Cardiac muscle cell (in vitro differentiated cells and primary cell): ENCODE measurements at regions not wholly inside any gene's neighbourhood (a gene's known extent, or its start where the extent isn't known, plus 50 kb on each side); places are given as distances from the start of the nearest gene placed in this dataset.

Experiments used
- DNase-seq, 2 donors: peaks; one replicate each; pipeline versions ENCODE4 v3.0.0 to v3.0.0-alpha.2; 2010 to 2017; ENCODE audit warnings: low read depth in 1 of 2, low spot score in 1 of 2
- H3K27ac ChIP-seq: fragments of 200-600 bp; sonication (generic); 2 replicates; pipeline ENCODE4 v1.5.1; 2016
- H3K27me3 ChIP-seq: fragments of 200-600 bp; sonication (generic); 2 replicates; pipeline ENCODE4 v1.6.0; 2016; ENCODE audit warnings: control low read depth
- H3K36me3 ChIP-seq: fragments of 200-600 bp; sonication (generic); 2 replicates; pipeline ENCODE4 v1.5.1; 2016; ENCODE audit warnings: control low read depth
- H3K4me1 ChIP-seq: fragments of 200-600 bp; sonication (generic); 2 replicates; pipeline ENCODE4 v1.8.1; 2017; ENCODE audit warnings: low read depth, mild to moderate bottlenecking, mixed run types
- H3K4me3 ChIP-seq: fragments of 200-600 bp; sonication (generic); 2 replicates; pipeline ENCODE4 v1.5.1; 2016; ENCODE audit warnings: mild to moderate bottlenecking
- H3K9me3 ChIP-seq: fragments of 200-600 bp; sonication (generic); 2 replicates; pipeline ENCODE4 v1.5.1; 2017; ENCODE audit warnings: low read depth, mild to moderate bottlenecking, control low read depth
- TF ChIP-seq, protein P1 (sequence below): IDR thresholded peaks from 2 replicates; pipeline ENCODE4 v1.5.1; 2012; ENCODE audit warnings: low read depth, mild to moderate bottlenecking, low read length

DNA sequence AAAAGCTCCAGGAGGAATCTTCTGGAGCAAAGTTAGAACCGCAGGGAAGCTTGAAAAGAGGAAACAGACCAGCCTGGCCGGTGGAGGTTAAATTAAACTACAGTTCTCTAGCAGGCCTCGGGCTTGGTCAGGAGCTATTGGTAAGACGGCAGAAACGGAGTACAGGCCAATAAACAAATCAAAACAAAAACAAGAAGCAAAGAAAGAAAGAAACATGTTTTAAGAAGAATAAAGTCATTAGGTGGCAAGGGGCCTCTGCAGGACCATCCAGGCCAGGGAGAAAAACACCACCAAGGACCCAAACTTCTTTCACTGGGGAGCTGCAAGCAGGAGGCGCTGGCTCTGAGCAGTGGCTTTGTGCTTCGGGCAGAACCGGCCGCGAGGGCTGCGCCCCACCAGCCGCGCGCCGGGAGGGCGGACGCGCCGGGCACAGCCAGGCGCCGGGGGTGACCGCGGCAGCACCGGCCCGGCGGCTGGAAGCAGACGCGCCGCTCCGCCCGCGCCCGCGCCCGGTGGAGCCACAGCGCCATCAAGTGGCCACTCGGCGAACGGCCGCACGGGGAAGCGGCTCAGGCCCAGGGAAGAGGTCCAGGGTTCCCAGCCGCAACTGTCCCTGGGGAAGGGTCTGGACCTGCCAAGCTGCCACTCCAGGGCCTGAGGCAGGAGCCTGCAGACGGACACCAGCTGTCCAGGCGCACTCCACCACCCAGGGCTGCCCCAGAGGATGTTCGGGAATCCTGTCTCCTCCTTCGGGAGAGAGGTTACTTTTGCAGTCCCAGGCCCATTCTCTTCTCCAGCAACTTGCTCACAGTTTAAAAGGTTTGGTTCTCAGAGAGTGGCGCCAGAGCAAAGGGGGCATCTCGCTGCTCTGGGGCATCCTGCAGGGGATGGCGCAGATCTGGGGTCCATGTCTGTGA lies 419.4 kb downstream of the SOX9 start:
- Histone ChIP-seq H3K4me1 (peaks cover 11% of the 10 kb centered on the region), H3K27ac (no peak overlapping the region), H3K4me3 (peak overlapping the region; percentile 2), H3K9me3 (no peaks in the 10 kb centered on the region), H3K27me3 (peaks cover 5% of the 10 kb centered on the region), H3K36me3 (no peaks in the 10 kb centered on the region)
- TF ChIP-seq, protein P1, sequence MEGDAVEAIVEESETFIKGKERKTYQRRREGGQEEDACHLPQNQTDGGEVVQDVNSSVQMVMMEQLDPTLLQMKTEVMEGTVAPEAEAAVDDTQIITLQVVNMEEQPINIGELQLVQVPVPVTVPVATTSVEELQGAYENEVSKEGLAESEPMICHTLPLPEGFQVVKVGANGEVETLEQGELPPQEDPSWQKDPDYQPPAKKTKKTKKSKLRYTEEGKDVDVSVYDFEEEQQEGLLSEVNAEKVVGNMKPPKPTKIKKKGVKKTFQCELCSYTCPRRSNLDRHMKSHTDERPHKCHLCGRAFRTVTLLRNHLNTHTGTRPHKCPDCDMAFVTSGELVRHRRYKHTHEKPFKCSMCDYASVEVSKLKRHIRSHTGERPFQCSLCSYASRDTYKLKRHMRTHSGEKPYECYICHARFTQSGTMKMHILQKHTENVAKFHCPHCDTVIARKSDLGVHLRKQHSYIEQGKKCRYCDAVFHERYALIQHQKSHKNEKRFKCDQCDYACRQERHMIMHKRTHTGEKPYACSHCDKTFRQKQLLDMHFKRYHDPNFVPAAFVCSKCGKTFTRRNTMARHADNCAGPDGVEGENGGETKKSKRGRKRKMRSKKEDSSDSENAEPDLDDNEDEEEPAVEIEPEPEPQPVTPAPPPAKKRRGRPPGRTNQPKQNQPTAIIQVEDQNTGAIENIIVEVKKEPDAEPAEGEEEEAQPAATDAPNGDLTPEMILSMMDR, result peak; percentile 70
- peak; percentile 84 to 85 for DNase-seq

DNA sequence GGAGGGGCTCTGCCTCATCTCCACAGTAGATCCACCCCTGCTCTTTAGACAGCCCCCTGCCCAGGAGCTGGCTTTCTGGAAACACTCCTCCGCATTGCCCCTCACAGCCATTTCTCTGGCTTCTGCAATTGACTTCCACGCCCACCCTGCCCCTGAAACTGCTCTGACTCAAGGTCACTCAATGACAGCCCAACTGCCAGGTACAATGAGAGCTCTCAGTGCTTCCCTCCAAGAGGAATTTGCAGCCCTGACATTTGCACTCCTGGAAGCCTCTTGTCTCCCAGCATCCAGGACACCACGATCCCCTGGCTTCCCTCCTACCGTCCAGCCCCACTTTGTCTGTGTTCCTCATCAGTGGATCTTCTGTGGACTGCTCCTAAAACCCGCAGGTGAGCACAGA lies 421.5 kb downstream of the SOX9 start:
- H3K9me3 ChIP-seq, result no peaks in the 10 kb centered on the region
- H3K36me3 ChIP-seq, result no peaks in the 10 kb centered on the region
- TF ChIP-seq, protein P1, result no peak
- H3K27me3 ChIP-seq, result peaks cover 5% of the 10 kb centered on the region
- peaks cover 11% of the 10 kb centered on the region for H3K4me1 ChIP-seq
- no peak overlapping the region for H3K27ac ChIP-seq
- H3K4me3 ChIP-seq, result no peak overlapping the region
- DNase-seq, result no peak

DNA sequence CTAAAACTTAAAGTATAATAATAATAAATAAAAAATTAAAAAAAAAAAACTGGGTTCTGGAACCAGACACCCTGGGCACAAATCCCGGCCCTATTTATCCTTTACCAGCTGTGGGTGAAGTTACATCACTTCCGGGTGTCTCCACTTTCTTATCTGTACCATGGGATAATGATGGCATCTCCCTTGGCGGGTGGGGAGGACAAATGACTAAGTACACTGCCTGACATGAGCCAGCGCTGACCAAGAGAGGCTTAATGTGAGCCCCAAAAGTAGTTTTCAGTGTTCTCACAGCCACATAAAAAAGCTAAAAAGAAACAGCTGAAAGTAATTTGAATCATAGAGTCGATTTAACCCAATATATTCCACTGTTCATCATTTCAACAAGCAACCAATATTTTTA lies 424.9 kb downstream of the SOX9 start:
- peak in 1 of 2 donors; percentile 52 for DNase-seq
- H3K4me3 ChIP-seq, result no peak overlapping the region
- H3K9me3 ChIP-seq, result no peaks in the 10 kb centered on the region
- TF ChIP-seq, protein P1, result no peak
- H3K27ac ChIP-seq, result no peak overlapping the region
- no peaks in the 10 kb centered on the region for H3K36me3 ChIP-seq
- H3K27me3 ChIP-seq, result no peaks in the 10 kb centered on the region
- no peaks in the 10 kb centered on the region for H3K4me1 ChIP-seq

DNA sequence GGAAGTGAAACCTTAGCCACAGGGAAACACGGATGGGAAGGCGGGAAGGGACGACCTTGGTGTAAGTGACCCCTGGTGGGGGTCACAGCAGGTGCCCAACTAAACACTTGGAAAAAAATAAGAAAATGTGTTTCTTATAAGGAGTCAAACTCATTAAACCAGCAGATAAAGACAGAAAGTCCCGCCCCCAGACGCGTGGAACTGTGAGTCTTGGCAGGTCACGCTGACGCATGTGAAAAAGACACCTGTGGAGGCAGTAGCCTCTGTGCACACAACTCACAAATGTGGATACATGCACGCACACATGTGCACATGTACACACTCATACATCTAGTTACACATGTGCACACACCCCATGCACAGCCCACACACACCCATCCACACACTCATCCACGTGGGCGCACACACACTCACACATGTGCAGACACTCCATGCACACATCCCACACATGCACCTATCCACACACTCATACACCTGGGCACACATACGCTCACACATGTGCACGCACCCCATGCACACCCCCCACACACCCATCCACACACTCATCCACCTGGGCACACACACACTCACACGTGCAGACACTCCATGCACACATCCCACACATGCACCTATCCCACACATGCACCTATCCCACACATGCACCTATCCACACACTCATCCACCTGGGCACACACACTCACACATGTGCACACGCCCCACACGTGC lies 432.4 kb downstream of the SOX9 start:
- H3K9me3 ChIP-seq, result no peaks in the 10 kb centered on the region
- peaks cover 1% of the 10 kb centered on the region for H3K4me1 ChIP-seq
- H3K27ac ChIP-seq, result no peak overlapping the region
- TF ChIP-seq, protein P1, result no peak
- H3K36me3 ChIP-seq, result no peaks in the 10 kb centered on the region
- no peaks in the 10 kb centered on the region for H3K27me3 ChIP-seq
- no peak overlapping the region for H3K4me3 ChIP-seq
- no peak for DNase-seq

DNA sequence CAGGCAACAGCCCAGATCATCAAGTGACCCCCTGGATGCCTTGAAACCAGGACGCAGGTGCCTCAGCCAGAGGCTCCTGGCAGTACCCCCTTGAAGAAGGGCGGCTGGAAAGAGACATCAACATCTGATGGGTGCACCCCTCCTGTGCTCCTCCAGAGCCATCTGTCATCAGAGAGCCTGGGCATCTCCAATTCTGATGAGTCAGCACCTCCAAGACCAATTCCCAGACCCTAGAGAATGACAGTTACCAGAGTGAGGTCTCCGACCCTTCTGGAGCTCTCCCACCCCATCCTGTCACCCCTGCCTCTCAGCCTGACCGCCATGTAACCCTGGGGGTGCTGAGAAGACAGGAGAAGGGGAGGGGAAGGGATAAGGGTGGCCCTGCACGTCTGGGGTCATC lies 433.7 kb downstream of the SOX9 start:
- Histone ChIP-seq H3K27ac (no peak overlapping the region), H3K9me3 (no peaks in the 10 kb centered on the region), H3K36me3 (no peaks in the 10 kb centered on the region), H3K4me1 (peaks cover 10% of the 10 kb centered on the region), H3K4me3 (no peak overlapping the region), H3K27me3 (no peaks in the 10 kb centered on the region)
- no peak for DNase-seq
- TF ChIP-seq, protein P1, result no peak
